ENCODE measurements at regions not wholly inside any gene's neighbourhood (a gene's known extent, or its start where the extent isn't known, plus 50 kb on each side); places are given as distances from the start of the nearest gene placed in this dataset.

DNA sequence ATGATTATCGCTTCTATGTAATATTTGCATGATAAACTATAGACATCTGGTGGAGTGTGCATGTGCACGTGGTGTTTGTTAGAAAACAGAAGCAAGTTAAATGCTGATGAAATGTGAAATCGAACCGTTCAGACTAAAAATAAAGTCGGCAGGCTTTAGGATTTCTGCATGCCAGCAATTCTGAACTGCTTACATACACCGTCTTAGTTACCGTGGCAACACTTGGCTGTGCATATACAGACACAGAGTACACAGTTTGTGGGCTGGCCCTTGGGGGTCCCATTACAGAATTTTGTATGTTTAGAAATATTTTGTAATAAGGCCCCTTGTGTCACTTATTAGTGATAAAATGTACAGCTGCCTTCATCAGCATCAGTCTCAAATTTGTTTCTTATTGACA lies 605.5 kb downstream of the RBFOX1 start:
- no peak for TF ChIP-seq CTCF (IDR thresholded peaks at IDR 0.05)
- H3K27ac ChIP-seq (ENCODE audit: low read depth in 1 of 2, low read length in 2 of 2), result no peak overlapping the region
- H3K27me3 Mint-ChIP-seq, result no peaks in the 10 kb centered on the region

GRCh38 chr16:7921345-7921744 lies 588.7 kb downstream of the RBFOX1 start:
- Mint-ChIP-seq H3K4me3 (no peak overlapping the region), H3K27ac (no peak overlapping the region), H3K9me3 (peaks cover 15% of the 10 kb centered on the region), H3K4me1 (ENCODE audit: low read depth) (no peaks in the 10 kb centered on the region), H3K36me3 (ENCODE audit: low read depth) (no peaks in the 10 kb centered on the region), H3K27me3 (no peaks in the 10 kb centered on the region)
- H3K4me1 ChIP-seq (ENCODE audit: insufficient read depth, low read length), result no peaks in the 10 kb centered on the region
- peaks cover 0 to 9% of the 10 kb centered on the region in 2 experiments for H3K9me3 ChIP-seq (ENCODE audit: control insufficient read depth in 1 of 2, insufficient read depth in 1 of 2, low read length in 2 of 2)
- H3K4me3 ChIP-seq (ENCODE audit: low read length), result no peak overlapping the region
- no peak for TF ChIP-seq CTCF (IDR thresholded peaks at IDR 0.05)
- H3K27me3 ChIP-seq (ENCODE audit: control insufficient read depth in 1 of 2, insufficient read depth in 2 of 2, low read length in 2 of 2), result no peaks in the 10 kb centered on the region
- no peak overlapping the region for H3K27ac ChIP-seq (ENCODE audit: low read depth in 1 of 2, low read length in 2 of 2)
- ChIA-PET CTCF (no interaction called here), POLR2A (no interaction called here)
- no peaks in the 10 kb centered on the region for H3K36me3 ChIP-seq (ENCODE audit: insufficient read depth, low read length)
- no peak for DNase-seq
- intact Hi-C loops (cut with DNase I, micrococcal nuclease), result no loop called here
- ATAC-seq (ENCODE audit: poor library complexity), result no peak

More for the DNA sequence above, 605.5 kb downstream of the RBFOX1 start:
- peaks cover 10% of the 10 kb centered on the region for H3K9me3 Mint-ChIP-seq
- H3K36me3 Mint-ChIP-seq (ENCODE audit: low read depth), result no peaks in the 10 kb centered on the region
- ChIA-PET CTCF (no interaction called here), POLR2A (no interaction called here)
- ATAC-seq (ENCODE audit: poor library complexity) (no peak), DNase-seq (no peak)
- H3K27ac Mint-ChIP-seq, result no peak overlapping the region
- intact Hi-C loops (cut with DNase I, micrococcal nuclease), result no loop called here
- no peaks in the 10 kb centered on the region for H3K4me1 ChIP-seq (ENCODE audit: insufficient read depth, low read length)
- no peaks in the 10 kb centered on the region for H3K36me3 ChIP-seq (ENCODE audit: insufficient read depth, low read length)
- no peaks in the 10 kb centered on the region for H3K4me1 Mint-ChIP-seq (ENCODE audit: low read depth)
- no peaks in the 10 kb centered on the region for H3K27me3 ChIP-seq (ENCODE audit: control insufficient read depth in 1 of 2, insufficient read depth in 2 of 2, low read length in 2 of 2)
- H3K4me3 Mint-ChIP-seq, result no peak overlapping the region
- H3K4me3 ChIP-seq (ENCODE audit: low read length), result no peak overlapping the region
- peaks cover 0 to 16% of the 10 kb centered on the region in 2 experiments for H3K9me3 ChIP-seq (ENCODE audit: control insufficient read depth in 1 of 2, insufficient read depth in 1 of 2, low read length in 2 of 2)

GRCh38 chr16:7919782-7920181 lies 587.1 kb downstream of the RBFOX1 start:
- H3K4me1 ChIP-seq (ENCODE audit: insufficient read depth, low read length), result no peaks in the 10 kb centered on the region
- no peaks in the 10 kb centered on the region for H3K4me1 Mint-ChIP-seq (ENCODE audit: low read depth)
- CTCF ChIA-PET, result no interaction called here
- no peak overlapping the region for H3K4me3 ChIP-seq (ENCODE audit: low read length)
- H3K9me3 ChIP-seq (ENCODE audit: control insufficient read depth in 1 of 2, insufficient read depth in 1 of 2, low read length in 2 of 2), result peaks cover 0 to 9% of the 10 kb centered on the region in 2 experiments
- H3K27me3 Mint-ChIP-seq, result no peaks in the 10 kb centered on the region
- TF ChIP-seq CTCF (IDR thresholded peaks at IDR 0.05), result no peak
- no peak overlapping the region for H3K4me3 Mint-ChIP-seq
- no peak for ATAC-seq (ENCODE audit: poor library complexity)
- no peak for DNase-seq
- POLR2A ChIA-PET, result no interaction called here
- no peaks in the 10 kb centered on the region for H3K36me3 Mint-ChIP-seq (ENCODE audit: low read depth)
- intact Hi-C loops (cut with DNase I, micrococcal nuclease), result no loop called here
- no peaks in the 10 kb centered on the region for H3K27me3 ChIP-seq (ENCODE audit: control insufficient read depth in 1 of 2, insufficient read depth in 2 of 2, low read length in 2 of 2)
- no peaks in the 10 kb centered on the region for H3K36me3 ChIP-seq (ENCODE audit: insufficient read depth, low read length)
- H3K27ac ChIP-seq (ENCODE audit: low read depth in 1 of 2, low read length in 2 of 2), result no peak overlapping the region
- peaks cover 15% of the 10 kb centered on the region for H3K9me3 Mint-ChIP-seq
- H3K27ac Mint-ChIP-seq, result no peak overlapping the region

All from CD4-positive, alpha-beta T cell (primary cell).